Hematopoietic multipotent progenitor cell treated with erythropoietin and hydrocortisone succinate and interleukin-3 and kit ligand, for 4 days (in vitro differentiated cells): ENCODE measurements at regions not wholly inside any gene's neighbourhood (a gene's known extent, or its start where the extent isn't known, plus 50 kb on each side); places are given as distances from the start of the nearest gene placed in this dataset.

ENCODE experiments used
- DNase-seq: peaks from one replicate; pipeline ENCODE4 v3.0.0-alpha.2; 2015

- no peak for DNase-seq
Measured at GRCh38 chr4:138420471-138420870, 178.3 kb upstream of the SLC7A11 start.

GRCh38 chr4:138414202-138414601 is 172.1 kb upstream of the SLC7A11 start:
- peak; percentile 52 for DNase-seq

DNA sequence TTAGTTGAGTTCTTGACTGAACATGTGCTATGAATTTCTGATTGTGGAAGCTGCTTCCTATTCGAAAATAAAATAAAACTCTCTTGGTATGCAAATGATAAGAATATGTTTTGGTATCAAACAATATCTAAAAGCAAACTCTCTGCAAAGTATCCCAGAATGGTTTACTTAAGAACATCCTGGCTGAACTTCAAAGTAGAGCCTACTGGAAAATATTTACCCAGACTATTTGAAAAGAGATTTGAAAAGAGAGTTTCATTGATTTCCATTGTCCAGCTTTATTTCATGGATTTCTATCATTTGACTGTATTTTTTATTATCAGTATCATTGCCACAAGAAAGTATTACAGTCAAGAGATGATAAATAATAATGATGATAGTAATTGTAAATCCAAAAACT is 171.1 kb upstream of the SLC7A11 start:
- DNase-seq, result no peak

- no peak for DNase-seq
Measured at GRCh38 chr4:138412847-138413246, 170.7 kb upstream of the SLC7A11 start.

DNA sequence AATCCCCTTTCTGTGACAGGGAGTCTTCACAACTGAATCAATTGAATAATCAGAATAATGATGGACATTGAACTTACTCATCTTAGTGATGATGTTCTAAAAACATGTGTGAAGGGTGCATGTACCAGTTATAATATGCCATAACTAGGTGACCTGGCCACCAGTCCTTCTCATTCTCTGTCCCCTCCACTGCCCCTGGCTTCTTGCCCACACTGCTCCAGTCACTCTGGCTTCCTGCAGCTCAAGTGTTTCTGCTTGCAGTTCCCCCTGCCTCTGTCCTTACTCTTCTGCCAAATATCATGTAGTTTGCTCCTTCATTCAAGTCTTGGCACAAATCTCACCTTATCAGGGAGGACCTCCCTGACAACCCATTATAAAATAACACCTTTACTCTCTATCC is 168.1 kb upstream of the SLC7A11 start:
- DNase-seq, result no peak

- DNase-seq, result no peak
Measured at GRCh38 chr4:138409670-138410069, 167.5 kb upstream of the SLC7A11 start.

DNA sequence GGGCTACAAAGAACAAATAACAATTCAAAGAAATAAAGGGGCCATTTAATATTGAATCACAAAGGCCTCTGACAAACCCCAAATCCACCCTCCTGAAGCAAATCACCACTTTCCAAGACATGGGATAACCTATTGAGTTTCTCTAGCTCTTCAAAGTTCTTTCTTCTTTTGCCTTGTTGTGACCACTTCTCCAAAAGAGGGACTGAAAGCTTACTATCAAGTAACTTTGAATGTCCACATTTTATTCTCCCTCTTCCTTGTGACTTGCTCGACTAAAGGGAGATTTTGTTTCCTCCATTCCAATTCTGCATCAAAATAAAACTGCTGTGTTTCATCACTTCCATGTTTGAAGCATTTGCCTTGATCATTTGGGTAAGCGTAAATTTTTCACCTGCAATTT is 166.6 kb upstream of the SLC7A11 start:
- DNase-seq, result peak; percentile 13

- DNase-seq, result no peak
Measured at GRCh38 chr4:138407329-138407728, 165.2 kb upstream of the SLC7A11 start.

GRCh38 chr4:138406876-138407275 is 164.7 kb upstream of the SLC7A11 start:
- peak; percentile 62 for DNase-seq

- DNase-seq, result peak; percentile 91
Measured at GRCh38 chr4:138405934-138406567, 163.9 kb upstream of the SLC7A11 start.

DNA sequence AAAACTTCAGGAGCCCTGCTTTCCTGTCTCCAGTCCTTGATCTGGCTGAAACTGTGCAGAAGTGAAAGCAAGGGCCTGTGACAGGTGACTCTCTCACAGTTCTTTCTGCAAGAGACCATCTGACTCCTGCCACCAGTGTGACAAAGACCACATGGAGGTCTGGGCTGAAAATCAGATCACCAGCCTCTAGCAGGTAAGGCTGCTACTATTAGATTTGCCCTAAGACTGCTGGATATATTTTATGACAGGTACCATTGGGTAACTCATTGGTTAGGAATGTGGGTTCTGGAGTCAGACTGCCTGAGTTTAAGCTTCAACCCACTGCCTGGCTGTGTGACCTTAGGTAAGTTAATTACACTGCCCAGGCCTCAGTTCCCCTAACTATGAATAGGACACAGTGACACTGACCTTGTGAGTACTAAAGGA is 163.3 kb upstream of the SLC7A11 start:
- DNase-seq, result peak; percentile 10

DNA sequence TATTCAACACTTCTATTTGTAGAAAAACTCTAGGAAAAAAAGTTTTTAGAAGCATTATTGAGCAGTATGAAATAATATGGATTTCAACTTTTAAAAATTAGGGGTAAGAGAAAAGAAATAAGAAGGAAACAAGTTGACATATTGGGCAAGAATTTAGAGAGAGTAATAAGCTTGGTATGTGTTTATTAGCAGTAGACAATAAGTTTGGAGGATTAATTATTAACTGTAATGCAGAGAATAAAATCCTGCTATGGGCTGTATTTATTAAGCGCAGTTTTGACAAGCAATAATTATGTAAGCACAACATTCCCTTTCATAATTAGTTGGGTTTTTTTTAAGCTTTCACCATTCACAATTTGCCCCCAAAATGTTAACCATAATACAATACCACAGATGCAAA is 162.7 kb upstream of the SLC7A11 start:
- no peak for DNase-seq

DNA sequence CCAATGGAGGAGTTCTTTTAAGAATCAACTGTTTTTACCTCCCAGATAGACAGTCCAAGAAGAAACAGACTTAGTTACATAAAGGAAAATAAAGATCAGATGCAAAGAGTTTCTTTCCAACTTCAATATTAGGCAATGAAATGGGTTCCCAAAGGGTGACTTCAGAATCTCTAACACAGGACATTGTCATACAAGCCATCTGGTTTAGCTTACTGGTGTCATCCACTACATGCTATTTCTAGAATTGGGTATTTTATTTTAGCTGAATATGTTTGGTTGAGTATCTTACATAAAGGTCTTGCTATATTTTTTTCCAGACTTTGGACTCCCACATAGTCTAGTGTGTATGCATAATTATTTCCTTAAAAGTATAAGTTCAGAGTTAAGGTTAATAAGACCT is 162.1 kb upstream of the SLC7A11 start:
- DNase-seq, result no peak

GRCh38 chr4:138401334-138401733 is 159.2 kb upstream of the SLC7A11 start:
- DNase-seq, result no peak

- DNase-seq, result no peak
Measured at GRCh38 chr4:138400543-138400942, 158.4 kb upstream of the SLC7A11 start.

GRCh38 chr4:138400066-138400465 is 157.9 kb upstream of the SLC7A11 start:
- DNase-seq, result no peak

DNA sequence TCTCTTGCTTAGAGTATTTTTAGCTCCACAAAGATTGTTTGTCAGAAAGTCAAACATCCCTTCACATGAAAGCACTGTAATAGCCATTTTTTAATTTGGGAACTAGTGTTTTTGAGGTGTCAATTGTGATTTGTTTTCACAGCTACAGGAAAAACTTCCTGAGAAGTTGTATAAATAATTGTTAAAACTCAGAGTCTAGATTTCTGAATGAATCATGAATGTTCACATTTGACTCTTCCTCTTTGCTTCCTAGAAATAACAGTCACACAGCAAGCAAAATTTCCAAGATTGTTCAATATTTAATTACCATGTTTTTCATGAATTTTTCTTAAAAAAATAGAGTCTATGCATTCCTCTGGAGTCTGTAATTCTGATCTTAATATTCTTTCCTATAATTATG is 156.9 kb upstream of the SLC7A11 start:
- DNase-seq, result no peak

GRCh38 chr4:138398322-138398721 is 156.2 kb upstream of the SLC7A11 start:
- no peak for DNase-seq

GRCh38 chr4:138393886-138394610 is 151.9 kb upstream of the SLC7A11 start:
- peak; percentile 29 for DNase-seq

DNA sequence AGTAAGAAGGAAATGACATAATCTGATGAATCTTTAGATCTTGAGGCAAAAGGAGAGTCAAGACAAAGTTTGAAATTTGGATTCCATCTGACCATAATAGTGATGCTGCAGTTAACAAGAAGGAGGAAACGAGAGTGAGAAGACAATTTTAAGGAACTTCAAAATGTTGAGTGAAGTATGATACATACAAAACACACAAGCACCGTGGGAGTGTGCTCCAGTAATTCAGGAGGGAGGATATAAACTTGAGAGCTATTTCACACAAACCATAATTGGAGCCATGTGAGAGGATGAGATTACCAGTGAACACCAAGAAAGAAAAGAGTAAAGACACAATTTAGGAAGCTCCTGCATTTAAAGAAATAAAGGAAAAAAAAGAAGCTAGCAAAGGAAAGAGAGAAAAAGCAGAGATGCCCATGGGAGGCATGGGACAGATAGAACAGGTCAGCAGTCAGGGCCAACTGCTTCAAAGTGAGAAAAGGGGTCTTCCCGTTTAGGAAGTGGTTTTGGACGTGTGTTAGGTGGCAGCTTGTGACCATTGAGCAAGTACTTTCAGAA is 150.7 kb upstream of the SLC7A11 start:
- peak; percentile 38 for DNase-seq

DNA sequence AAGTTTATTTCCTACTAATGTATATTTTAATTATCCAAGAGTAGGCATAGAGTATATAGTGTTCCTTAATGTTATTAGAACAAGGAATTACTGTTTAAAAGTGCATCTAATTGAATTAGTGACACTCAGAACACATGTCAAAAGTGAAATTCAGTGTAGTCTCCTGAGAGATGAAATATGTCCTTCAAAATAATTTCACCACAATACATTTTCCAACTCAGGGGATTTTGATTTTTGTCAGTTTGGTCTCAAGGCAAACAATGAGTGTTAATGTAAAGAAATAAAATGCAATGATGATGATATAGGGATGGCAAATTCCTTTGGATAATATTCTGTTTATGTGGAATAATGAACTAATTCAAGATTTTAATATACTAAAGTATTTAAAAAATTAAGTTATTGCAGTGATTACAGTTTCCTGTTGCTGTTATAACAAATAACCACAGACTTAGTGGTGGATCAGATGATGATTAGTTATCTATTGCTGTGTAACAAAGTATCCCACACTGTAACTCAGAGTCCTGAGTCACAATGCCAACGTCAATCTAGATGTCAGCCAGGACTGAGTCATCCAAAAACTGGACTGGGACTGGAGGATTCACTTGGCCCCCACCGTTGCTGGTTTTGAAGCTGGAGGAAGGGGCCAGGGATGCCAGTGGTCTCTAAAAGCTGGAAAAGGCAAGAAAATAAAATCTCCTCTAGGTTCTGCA is 148.0 kb upstream of the SLC7A11 start:
- DNase-seq, result peak; percentile 16

DNA sequence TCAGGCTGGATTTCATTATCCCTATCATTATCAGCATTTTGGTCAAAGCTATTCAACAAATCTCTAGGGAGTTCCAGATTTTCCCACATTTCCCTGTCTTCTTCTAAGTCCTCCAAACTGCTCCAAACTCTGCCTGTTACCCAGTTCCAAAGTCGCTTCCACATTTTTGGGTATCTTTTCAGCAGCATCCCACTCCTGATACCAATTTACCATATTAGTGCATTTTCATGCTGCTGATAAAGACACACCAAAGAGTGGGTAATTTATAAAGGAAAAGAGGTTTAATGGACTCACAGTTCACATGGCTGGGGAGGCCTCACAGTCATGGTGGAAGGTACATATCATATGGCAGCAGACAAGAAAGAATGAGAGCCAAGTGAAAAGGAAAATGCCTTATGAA is 132.8 kb upstream of the SLC7A11 start:
- no peak for DNase-seq

- DNase-seq, result no peak
Measured at GRCh38 chr4:138367942-138368341, 125.8 kb upstream of the SLC7A11 start.

DNA sequence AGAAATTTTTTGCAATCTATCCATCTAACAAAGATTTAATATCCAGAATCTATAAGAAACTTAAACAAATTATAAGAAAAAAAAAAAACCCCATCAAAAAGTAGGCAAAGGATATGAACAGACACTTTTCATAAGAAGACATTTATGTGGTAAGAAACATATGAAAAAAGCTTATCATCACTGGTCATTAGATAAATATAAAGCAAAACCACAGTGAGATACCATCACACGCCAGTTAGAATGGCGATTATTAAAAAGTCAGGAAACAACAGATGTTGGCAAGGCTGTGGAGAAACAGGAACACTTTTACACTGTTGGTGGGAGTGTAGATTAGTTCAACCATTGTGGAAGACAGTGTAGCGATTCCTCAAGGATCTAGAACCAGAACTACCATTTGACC is 110.3 kb upstream of the SLC7A11 start:
- peak; percentile 58 for DNase-seq
